AG04449 (cell line): ENCODE measurements at regions not wholly inside any gene's neighbourhood (a gene's known extent, or its start where the extent isn't known, plus 50 kb on each side); places are given as distances from the start of the nearest gene placed in this dataset.

Experiments
- CTCF ChIA-PET: fragments of 350-600 bp; formaldehyde crosslinking; extraction: SDS; loops from one replicate; lab custom pipeline; 2021; ENCODE audit warnings: antibody characterized with exemption; lab: Yijun Ruan, JAX
- POLR2A ChIA-PET: fragments of 400-600, 350-600 bp; formaldehyde crosslinking; extraction: SDS; loops from one replicate; lab custom pipeline; 2020; ENCODE audit warnings: antibody characterized with exemption, inconsistent platforms; lab: Yijun Ruan, JAX
- DNase-seq: peaks from one replicate; pipeline ENCODE4 v3.0.0-alpha.2; 2010; ENCODE audit warnings: low read depth, low spot score
- H3K4me3 ChIP-seq: 2 replicates; pipeline ENCODE4 v1.5.1; 2011; ENCODE audit warnings: low read depth, mild to moderate bottlenecking, control low read depth, low read length
- TF ChIP-seq, protein P1 (sequence below): IDR thresholded peaks from one replicate; pipeline ENCODE4 v1.5.1; 2011; ENCODE audit warnings: mild to moderate bottlenecking, moderate library complexity, low read length, control low read depth, inconsistent platforms; ENCODE audit not compliant: insufficient read depth; ENCODE audit errors: missing control alignments

- H3K4me3 ChIP-seq, result no peak overlapping the region
- DNase-seq, result no peak
- ChIA-PET CTCF (no interaction called here), POLR2A (no interaction called here)
- TF ChIP-seq, protein P1, sequence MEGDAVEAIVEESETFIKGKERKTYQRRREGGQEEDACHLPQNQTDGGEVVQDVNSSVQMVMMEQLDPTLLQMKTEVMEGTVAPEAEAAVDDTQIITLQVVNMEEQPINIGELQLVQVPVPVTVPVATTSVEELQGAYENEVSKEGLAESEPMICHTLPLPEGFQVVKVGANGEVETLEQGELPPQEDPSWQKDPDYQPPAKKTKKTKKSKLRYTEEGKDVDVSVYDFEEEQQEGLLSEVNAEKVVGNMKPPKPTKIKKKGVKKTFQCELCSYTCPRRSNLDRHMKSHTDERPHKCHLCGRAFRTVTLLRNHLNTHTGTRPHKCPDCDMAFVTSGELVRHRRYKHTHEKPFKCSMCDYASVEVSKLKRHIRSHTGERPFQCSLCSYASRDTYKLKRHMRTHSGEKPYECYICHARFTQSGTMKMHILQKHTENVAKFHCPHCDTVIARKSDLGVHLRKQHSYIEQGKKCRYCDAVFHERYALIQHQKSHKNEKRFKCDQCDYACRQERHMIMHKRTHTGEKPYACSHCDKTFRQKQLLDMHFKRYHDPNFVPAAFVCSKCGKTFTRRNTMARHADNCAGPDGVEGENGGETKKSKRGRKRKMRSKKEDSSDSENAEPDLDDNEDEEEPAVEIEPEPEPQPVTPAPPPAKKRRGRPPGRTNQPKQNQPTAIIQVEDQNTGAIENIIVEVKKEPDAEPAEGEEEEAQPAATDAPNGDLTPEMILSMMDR, result no peak
Measured at GRCh38 chr11:79648766-79649520, 208.1 kb upstream of the TENM4 start.

DNA sequence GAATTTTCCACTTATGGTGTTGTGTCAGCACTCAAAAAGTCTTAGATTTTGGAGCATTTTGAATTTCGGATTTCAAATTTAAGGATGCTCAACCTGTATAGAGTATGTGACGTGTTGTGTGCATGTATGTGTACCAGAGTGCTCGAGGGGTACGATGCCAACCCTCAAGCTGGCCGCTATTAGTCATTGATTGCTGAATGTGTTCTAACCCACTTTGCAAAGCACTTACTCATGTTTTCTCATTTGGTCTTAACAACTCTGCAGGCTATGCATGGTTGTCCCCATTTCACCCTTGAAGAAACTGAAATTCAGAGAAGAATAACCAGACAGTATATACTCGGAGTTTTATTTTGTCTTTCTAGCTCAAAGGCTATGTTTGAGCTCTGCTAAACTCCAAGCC, 196.4 kb upstream of the TENM4 start:
- no peak for DNase-seq
- ChIA-PET CTCF (no interaction called here), POLR2A (no interaction called here)
- TF ChIP-seq, protein P1, result no peak
- no peak overlapping the region for H3K4me3 ChIP-seq

DNA sequence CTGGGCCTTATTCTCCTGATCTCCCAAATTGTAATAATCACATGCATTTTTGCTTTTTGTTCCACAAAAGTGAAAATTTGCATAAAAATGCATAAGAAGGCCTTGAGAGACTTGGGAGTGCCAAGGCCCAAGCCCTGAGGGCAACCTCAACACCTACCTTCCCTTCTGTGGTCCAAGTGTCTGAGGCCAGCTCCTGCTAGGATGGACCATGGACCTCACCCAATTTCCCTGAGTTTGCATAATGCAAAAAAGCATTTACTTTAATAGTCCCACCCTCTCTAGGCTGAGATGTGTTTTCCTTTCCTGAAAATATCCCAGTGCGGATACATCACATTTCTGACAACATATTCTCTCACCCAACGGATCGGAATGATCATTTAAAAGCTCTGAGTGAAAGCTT, 194.1 kb upstream of the TENM4 start:
- CTCF ChIA-PET, result no interaction called here
- POLR2A ChIA-PET, result no interaction called here
- H3K4me3 ChIP-seq, result no peak overlapping the region
- TF ChIP-seq, protein P1, result no peak
- no peak for DNase-seq

- CTCF ChIA-PET, result no interaction called here
- TF ChIP-seq, protein P1, result no peak
- no peak for DNase-seq
- POLR2A ChIA-PET, result no interaction called here
- H3K4me3 ChIP-seq, result no peak overlapping the region
Measured at GRCh38 chr11:79627281-79627680, 186.5 kb upstream of the TENM4 start.

GRCh38 chr11:79626135-79627075, 185.6 kb upstream of the TENM4 start:
- ChIA-PET POLR2A (no interaction called here), CTCF (no interaction called here)
- peak; percentile 2 for DNase-seq
- H3K4me3 ChIP-seq, result no peak overlapping the region
- TF ChIP-seq, protein P1, result no peak

GRCh38 chr11:79623375-79623774, 182.5 kb upstream of the TENM4 start:
- POLR2A ChIA-PET, result no interaction called here
- CTCF ChIA-PET, result no interaction called here
- TF ChIP-seq, protein P1, result no peak
- no peak overlapping the region for H3K4me3 ChIP-seq
- DNase-seq, result no peak
